Fibroblast of pulmonary artery (primary cell): ENCODE measurements at regions not wholly inside any gene's neighbourhood (a gene's known extent, or its start where the extent isn't known, plus 50 kb on each side); places are given as distances from the start of the nearest gene placed in this dataset.

ENCODE experiments used
- DNase-seq: peaks from one replicate; pipeline ENCODE4 v3.0.0-alpha.2; 2010; ENCODE audit warnings: low read depth
- H3K4me3 ChIP-seq: replicated peaks from 2 replicates; pipeline ENCODE4 v1.5.1; 2011; ENCODE audit warnings: low read depth, mild to moderate bottlenecking, control low read depth, low read length, moderate library complexity
- CTCF ChIP-seq: IDR thresholded peaks from 2 replicates; pipeline ENCODE4 v1.5.1; 2011; ENCODE audit warnings: mild to moderate bottlenecking, control low read depth, low read length, inconsistent platforms; ENCODE audit errors: missing control alignments

- TF ChIP-seq CTCF, result no peak
- H3K4me3 ChIP-seq, result no peak overlapping the region
- no peak for DNase-seq
Observed at GRCh38 chr7:155972247-155972646, 160.0 kb upstream of the SHH start.

GRCh38 chr7:155971180-155971770, 159.0 kb upstream of the SHH start:
- no peak overlapping the region for H3K4me3 ChIP-seq
- no peak for TF ChIP-seq CTCF
- DNase-seq, result no peak

GRCh38 chr7:155969192-155969929, 157.1 kb upstream of the SHH start:
- DNase-seq, result no peak
- H3K4me3 ChIP-seq, result no peak overlapping the region
- no peak for TF ChIP-seq CTCF

- no peak overlapping the region for H3K4me3 ChIP-seq
- no peak for DNase-seq
- no peak for TF ChIP-seq CTCF
Observed at GRCh38 chr7:155965010-155965409, 152.7 kb upstream of the SHH start.

GRCh38 chr7:155964543-155964942, 152.3 kb upstream of the SHH start:
- TF ChIP-seq CTCF, result no peak
- no peak for DNase-seq
- no peak overlapping the region for H3K4me3 ChIP-seq

GRCh38 chr7:155963771-155964195, 151.5 kb upstream of the SHH start:
- no peak for TF ChIP-seq CTCF
- DNase-seq, result no peak
- no peak overlapping the region for H3K4me3 ChIP-seq

GRCh38 chr7:155963356-155963755, 151.1 kb upstream of the SHH start:
- TF ChIP-seq CTCF, result no peak
- DNase-seq, result no peak
- no peak overlapping the region for H3K4me3 ChIP-seq
